NCI-H446 treated with DMSO at 0.1 percent for 48 hours (cell line): ENCODE measurements at regions not wholly inside any gene's neighbourhood (a gene's known extent, or its start where the extent isn't known, plus 50 kb on each side); places are given as distances from the start of the nearest gene placed in this dataset.
"Not testable (repeated sequence)": the region's sequence is repeated elsewhere in the genome, so short reads cannot be mapped to it uniquely, and the experiment has no call there.

Experiments
- DNase-seq: peaks from one replicate; lab custom pipeline; 2025; lab: John Stamatoyannopoulos, UW

DNA sequence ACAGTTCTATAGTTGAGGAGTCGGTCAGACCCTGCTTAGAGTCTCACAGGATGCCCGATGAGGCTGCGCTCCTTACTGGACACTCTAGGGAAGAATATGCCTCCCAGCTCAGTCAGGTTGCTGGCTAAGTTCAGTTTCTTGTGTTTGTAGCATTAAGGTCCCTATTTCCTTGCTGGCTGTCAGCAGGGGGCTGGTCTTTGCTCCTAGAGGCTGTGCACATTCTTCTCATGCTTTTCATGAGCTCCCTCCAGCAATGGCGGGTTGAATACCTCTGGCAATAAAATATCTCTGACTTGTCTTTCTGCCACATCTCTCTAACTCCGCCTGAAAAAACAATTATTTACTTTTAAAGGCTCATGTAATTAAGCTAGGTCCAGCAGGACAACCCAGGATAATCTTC is 79.4 kb upstream of the DNAJC10 start:
- DNase-seq: no peak

DNA sequence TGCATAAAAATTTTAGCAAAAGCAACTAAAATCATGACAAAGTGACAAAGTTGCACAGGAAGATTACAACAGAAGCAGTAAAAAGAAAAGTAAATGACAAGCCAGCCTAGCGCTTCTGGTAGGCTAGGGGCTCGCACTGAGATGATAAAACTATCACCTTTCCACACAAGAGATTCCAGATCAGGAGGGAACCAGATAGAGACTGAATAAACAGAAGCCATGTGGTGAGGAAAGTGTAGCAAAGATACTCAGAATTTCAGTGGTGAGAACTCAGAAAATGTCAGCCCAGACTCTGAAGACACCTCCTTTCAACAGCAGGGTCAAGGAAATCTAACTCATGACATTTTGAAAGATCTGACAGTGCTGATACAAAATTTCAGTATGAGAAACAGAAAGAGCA is 77.4 kb upstream of the DNAJC10 start:
- no peak for DNase-seq

DNA sequence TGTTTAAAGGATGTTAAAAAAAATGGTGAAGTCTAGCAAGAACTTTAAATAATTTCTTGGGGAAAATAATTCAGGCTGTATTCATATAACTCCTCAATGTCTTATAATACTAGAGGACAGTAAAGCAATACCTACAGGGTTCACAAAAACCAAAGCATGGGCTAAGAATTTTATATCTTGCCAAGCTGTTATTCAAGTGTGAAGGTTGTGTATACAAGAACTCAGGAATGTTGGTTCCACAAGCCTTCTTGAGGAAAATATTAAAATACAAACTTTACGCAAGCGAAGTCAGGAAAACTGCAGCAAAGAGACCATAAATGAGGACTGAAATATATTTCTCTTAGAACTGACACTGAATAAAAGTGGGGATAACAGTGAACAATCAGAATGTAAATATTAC is 76.1 kb upstream of the DNAJC10 start:
- DNase-seq: no peak

DNA sequence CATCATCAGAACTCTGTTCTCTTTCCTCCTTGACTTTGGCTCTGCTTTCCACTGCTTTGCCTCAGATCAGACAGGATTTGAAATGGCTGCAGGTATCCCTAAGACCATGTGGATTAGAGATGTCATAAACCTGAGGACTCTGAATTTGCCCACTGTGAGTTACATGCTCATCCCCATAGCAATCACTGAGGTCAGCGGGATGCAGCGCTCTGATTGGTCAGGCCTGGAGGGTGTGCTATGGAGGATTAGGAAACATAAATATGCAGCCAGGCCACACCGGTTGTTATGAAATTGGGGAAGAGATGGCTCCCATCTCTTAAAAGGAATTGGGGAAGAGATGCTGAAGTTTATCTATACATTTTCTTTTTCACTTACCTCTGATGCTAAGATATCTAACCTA is 73.7 kb upstream of the DNAJC10 start:
- peak; percentile 70 for DNase-seq

DNA sequence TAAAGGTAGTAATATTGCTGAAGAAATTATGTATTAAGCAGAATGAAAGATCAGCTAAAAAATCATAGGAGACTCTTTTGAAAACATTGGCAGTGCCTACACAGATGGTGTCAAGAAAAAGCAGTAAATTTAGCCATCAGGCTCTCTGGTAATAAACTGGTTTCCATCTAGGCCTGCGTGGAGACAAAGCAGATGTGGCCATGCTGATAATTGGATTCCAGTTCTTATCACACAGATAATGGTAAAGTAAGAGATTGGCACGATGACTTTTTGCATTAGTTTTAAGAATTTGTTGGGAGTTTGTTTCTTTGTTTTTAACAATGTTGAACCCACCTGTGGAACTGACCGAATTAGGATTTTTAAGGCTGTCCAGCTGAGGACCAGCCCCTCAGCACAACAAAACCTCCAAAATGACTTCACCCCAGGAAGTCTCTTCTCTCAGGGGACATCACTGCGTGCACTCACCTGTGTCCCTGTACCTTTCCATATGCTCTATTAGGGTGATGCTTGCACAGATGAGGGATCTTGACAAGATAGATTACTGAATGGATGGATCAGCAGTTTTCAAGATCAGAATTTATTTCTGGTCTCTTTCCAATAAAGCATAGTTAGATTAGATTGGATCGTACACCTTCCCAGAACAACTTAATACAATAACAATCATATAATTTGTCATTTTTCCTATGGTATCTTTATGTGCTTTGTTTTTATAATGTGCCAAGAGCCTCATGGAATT is 69.1 kb upstream of the DNAJC10 start:
- DNase-seq: no peak

DNA sequence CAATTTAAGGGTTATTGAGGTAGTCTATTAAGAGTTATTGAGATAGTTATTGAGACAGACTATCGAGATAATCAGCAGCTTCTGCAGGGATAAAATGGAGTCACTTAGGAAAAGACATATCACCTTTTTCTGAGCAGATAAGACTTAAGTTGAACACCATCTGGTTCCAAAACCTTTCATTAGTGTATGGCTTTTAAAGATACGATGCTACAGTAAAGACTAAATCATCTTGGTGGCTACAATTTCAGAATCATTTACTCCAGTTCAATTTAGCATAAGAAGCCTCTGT is 68.6 kb upstream of the DNAJC10 start:
- no peak for DNase-seq

DNA sequence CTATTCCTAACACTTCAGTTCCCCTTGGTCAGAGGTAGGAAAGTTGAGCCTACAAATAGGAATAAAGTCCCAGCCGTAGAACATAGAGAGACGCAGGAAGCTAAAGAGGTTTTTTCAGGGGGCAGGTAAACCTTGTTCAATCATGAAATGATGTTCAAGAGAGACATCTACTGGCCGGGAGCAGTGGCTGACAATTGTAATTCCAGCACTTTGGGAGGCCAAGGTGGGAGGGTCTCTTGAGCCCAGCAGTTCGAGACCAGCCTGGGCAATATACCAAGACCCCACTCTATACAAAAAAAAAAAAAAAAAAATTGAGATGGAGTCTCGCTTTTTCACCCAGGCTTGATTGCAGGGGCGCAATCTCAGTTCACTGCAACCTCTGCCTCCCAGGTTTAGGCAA is 66.7 kb upstream of the DNAJC10 start:
- peak; percentile 67 for DNase-seq

DNA sequence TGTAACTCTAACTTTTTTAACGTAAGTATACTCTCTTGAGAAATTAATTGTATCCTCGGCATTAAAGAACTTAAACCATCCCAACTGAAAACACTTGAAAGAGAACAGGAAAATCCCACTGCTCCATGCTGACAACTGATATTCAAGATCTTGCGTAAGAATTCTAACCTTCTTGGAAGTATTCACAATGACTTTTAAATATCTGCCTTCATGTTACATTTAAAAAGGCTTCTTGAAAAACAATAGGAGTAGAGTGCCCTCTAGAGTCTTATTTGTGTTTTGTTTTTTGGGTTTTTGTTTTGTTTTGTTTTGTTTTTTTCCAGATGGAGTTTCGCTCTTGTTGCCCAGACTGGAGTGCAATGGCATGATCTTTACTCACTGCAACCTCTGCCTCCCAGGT is 65.4 kb upstream of the DNAJC10 start:
- DNase-seq: peak; percentile 65

DNA sequence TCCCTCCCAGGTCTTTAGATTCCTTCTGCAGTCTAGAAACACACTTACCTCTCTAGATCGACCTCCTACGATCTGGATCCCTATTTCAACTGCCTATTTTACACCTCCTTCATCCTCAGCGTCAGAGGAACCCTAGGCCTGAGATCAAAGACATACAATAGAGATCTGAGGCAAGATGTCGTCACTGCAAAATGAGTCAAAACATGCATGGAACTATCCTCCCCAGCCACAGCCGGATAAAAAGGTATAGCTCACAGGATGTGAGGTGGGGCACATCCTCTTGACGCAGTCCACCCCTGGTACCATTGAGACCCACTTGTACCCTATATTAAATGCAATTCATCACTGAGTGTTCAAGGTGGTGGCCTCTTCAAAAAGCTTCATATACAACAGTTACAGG is 63.7 kb upstream of the DNAJC10 start:
- no peak for DNase-seq

DNA sequence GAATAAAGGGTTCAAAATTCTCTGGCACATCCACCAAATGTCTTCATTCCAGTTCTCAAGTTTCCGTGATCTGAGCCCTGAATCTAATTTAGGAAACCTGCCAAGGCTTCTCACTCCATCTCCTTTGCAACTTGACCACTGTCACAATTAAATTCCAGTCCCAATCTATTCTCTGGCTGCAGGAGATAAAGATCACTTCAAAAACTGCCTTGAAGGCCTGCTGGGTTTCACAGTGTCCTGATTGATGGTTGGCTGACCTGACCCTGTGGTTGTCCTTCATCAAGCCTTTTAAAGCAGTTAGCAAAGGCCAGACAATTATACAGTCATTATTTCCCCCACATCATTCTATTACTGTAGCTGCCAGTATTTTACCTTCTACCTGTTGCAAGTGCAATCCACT is 60.3 kb upstream of the DNAJC10 start:
- DNase-seq: no peak

DNA sequence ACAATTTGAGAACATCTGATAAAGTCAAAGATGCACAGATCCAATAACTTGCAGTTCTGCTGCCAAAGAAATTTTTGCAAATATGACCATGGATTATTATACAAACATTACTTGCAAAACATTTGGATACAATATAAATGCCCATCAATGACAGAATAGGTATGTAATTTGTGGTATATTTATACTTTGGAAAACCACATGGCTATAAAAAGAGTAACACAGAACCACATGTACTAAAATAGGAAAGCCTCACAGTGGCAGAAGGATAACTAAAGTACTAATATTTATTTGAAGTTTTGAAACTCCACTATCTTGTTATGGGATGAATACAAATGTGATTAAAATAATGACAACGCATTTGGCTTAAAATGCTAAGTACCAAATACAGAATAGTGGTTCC is 51.8 kb upstream of the DNAJC10 start:
- DNase-seq: no peak

DNA sequence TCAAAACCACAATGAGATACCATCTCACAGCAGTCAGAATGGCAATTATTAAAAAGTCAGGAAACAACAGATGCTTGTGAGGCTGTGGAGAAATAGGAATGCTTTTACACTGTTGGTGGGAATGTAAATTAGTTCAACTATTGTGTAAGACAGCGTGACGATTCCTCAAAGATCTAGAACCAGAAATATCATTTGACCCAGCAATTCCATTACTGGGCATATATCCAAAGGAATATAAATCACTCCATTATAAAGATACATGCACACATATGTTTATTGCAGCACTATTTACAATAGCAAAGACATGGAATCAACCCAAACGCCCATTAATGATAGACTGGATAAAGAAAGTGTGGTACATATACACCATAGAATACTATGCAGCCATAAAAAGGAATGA is 50.6 kb upstream of the DNAJC10 start:
- DNase-seq: not testable (repeated sequence)
